Stomach (tissue), 8 donors: ENCODE measurements at regions not wholly inside any gene's neighbourhood (a gene's known extent, or its start where the extent isn't known, plus 50 kb on each side); places are given as distances from the start of the nearest gene placed in this dataset.
"Not testable (repeated sequence)": the region's sequence is repeated elsewhere in the genome, so short reads cannot be mapped to it uniquely, and the experiment has no call there.

Experiments used
- DNase-seq, 2 donors: peaks; one replicate each; pipeline versions ENCODE4 v3.0.0 to v3.0.0-alpha.2; 2013 to 2019
- H3K27ac ChIP-seq, 5 donors: fragments of 200-600 bp in 4 of 5; sonication (generic) in 4 of 5; one replicate each; pipeline ENCODE4 v1.5.1; 2013 to 2019; ENCODE audit warnings: mild to moderate bottlenecking in 1 of 5, moderate library complexity in 1 of 5
- H3K27me3 ChIP-seq, 3 donors: fragments of 200-600 bp; sonication (generic); one replicate each; pipeline ENCODE4 v1.5.1; 2017 to 2019; ENCODE audit warnings: mixed run types in 1 of 3
- H3K36me3 ChIP-seq, 4 donors: fragments of 200-600 bp; sonication (generic); 1 replicate in 3 of 4; 2 replicates in 1 of 4; pipeline ENCODE4 v1.5.1; 2016 to 2019
- H3K4me1 ChIP-seq, 4 donors: fragments of 200-600 bp; sonication (generic); one replicate each; pipeline ENCODE4 v1.5.1; 2016 to 2019
- H3K4me3 ChIP-seq, 4 donors: fragments of 200-600 bp; sonication (generic) in 3 of 4; one replicate each; pipeline ENCODE4 v1.5.1; 2016 to 2019; ENCODE audit warnings: mild to moderate bottlenecking in 1 of 4
- H3K9me3 ChIP-seq, 4 donors: fragments of 200-600 bp; sonication (generic); one replicate each; pipeline ENCODE4 v1.5.1; 2016 to 2019
- EP300 ChIP-seq: sonication (generic); formaldehyde crosslinking; IDR thresholded peaks from one replicate; pipeline ENCODE4 v1.6.1; 2017; ENCODE audit warnings: antibody characterized with exemption
- POLR2A ChIP-seq, 4 donors: fragments of 450-650 bp; IDR thresholded peaks; one replicate each; pipeline ENCODE4 v1.6.1; 2016; ENCODE audit warnings: antibody characterized with exemption in 4 of 4, control low read depth in 2 of 4, mild to moderate bottlenecking in 1 of 4, moderate library complexity in 1 of 4
- POLR2AphosphoS5 ChIP-seq, 3 donors: sonication (generic); formaldehyde crosslinking; IDR thresholded peaks; one replicate each; pipeline ENCODE4 v1.6.1; 2016; ENCODE audit warnings: antibody characterized with exemption in 3 of 3
- WGBS, 5 donors: extraction: QIAGEN DNeasy Blood & Tissue Kit in 3 of 5; methylation state at CpG; one replicate each; pipeline versions ENCODE4 v1.1.5 to v1.1.7; 2013 to 2018; 5-methylcytosine and 5-hydroxymethylcytosine counted together
- intact Hi-C: fragments of 100-400 bp; cut with DNase I; formaldehyde crosslinking; loops from one replicate; pipeline ENCODE4 v1.15.1; 2023; ENCODE audit warnings: low total_unique reads
- TF ChIP-seq, protein P1 (sequence below), 7 experiments: fragments of 450-650 bp in 4 of 7; fragments of 200-600 bp in 3 of 7; sonication (generic) in 3 of 7; IDR thresholded peaks; one replicate each; pipeline ENCODE4 v1.5.1; 2016 to 2019; ENCODE audit warnings: antibody characterized with exemption in 7 of 7, control low read depth in 2 of 7, mild to moderate bottlenecking in 1 of 7
- donor health status: healthy with polysubstance abuse.
- donor health status: Bipolar disorder and iron deficiency.
- donor health status: healthy.

- intact Hi-C loops: no loop called here
- H3K36me3 ChIP-seq: no peaks in the 10 kb centered on the region
- no peaks in the 10 kb centered on the region for H3K27me3 ChIP-seq
- whole genome bisulfite sequencing, 5 donors: 83 to 92% (median 90%) methylated on average over 3 of the region's 3 CpGs
- DNase-seq: no peak
- peaks cover 0 to 3% (median 0%) of the 10 kb centered on the region in 4 donors for H3K9me3 ChIP-seq
- no peak overlapping the region for H3K27ac ChIP-seq
- no peaks in the 10 kb centered on the region for H3K4me1 ChIP-seq
- no peak for TF ChIP-seq POLR2AphosphoS5 (IDR thresholded peaks at IDR 0.05)
- no peak for TF ChIP-seq EP300
- TF ChIP-seq, protein P1, sequence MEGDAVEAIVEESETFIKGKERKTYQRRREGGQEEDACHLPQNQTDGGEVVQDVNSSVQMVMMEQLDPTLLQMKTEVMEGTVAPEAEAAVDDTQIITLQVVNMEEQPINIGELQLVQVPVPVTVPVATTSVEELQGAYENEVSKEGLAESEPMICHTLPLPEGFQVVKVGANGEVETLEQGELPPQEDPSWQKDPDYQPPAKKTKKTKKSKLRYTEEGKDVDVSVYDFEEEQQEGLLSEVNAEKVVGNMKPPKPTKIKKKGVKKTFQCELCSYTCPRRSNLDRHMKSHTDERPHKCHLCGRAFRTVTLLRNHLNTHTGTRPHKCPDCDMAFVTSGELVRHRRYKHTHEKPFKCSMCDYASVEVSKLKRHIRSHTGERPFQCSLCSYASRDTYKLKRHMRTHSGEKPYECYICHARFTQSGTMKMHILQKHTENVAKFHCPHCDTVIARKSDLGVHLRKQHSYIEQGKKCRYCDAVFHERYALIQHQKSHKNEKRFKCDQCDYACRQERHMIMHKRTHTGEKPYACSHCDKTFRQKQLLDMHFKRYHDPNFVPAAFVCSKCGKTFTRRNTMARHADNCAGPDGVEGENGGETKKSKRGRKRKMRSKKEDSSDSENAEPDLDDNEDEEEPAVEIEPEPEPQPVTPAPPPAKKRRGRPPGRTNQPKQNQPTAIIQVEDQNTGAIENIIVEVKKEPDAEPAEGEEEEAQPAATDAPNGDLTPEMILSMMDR (IDR thresholded peaks at IDR 0.05): no peak
- TF ChIP-seq POLR2A (IDR thresholded peaks at IDR 0.05): no peak
- no peak overlapping the region for H3K4me3 ChIP-seq
Measured at GRCh38 chr6:105676857-105677256, 274.0 kb upstream of the PREP start.

DNA sequence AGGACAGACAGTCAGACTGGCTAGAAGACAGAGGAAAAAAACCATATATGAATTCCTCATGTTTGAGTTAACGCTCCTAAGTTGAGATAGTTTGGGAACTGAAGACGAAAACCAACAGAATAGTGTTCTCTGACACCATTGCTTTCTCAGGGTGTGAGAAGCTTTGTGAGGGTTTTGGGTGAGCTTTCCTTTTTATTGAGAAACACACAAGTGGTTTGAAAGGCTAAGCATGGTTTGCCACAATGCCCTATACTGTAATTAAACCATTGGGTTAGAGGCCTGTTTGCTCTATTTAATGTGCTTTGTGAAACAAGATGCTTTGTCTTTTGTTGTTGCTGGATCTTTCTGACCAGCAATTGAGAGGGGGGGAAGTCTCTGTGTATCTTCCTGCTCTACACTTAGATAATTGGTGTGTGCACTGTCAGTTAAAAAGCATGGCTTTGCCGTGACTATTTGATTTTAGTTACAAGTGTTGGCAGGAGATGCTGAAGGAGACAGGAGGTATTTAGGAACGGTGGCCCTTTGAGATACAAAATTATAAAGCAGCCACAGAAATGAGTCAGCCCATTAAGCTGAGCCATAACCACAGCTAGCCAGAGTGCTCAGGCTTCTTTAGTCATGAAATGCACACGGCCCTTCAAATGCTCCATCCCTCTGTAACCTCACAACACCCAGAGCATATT, 273.0 kb upstream of the PREP start:
- DNase-seq: no peak

GRCh38 chr6:105672856-105673538, 270.1 kb upstream of the PREP start:
- intact Hi-C loops, H3K27me3 ChIP-seq, H3K27ac ChIP-seq, H3K4me1 ChIP-seq, H3K36me3 ChIP-seq, H3K9me3 ChIP-seq, DNase-seq, H3K4me3 ChIP-seq: not testable (repeated sequence)
- WGBS, 5 donors: 85 to 90% (median 89%) methylated on average over 2 of the region's 2 CpGs

More for the DNA sequence above, 273.0 kb upstream of the PREP start:
- H3K27me3 ChIP-seq: no peaks in the 10 kb centered on the region
- no peak overlapping the region for H3K4me3 ChIP-seq
- H3K4me1 ChIP-seq: no peaks in the 10 kb centered on the region
- no peak for TF ChIP-seq POLR2AphosphoS5 (IDR thresholded peaks at IDR 0.05)
- TF ChIP-seq EP300: no peak
- TF ChIP-seq, protein P1 (IDR thresholded peaks at IDR 0.05): no peak
- no peak for TF ChIP-seq POLR2A (IDR thresholded peaks at IDR 0.05)
- no peak overlapping the region for H3K27ac ChIP-seq
- intact Hi-C loops: no loop called here
- H3K9me3 ChIP-seq: peaks cover 0 to 4% (median 0%) of the 10 kb centered on the region in 4 donors
- no peaks in the 10 kb centered on the region for H3K36me3 ChIP-seq
- WGBS, 5 donors: 43 to 62% (median 55%) methylated on average over 5 of the region's 5 CpGs

DNA sequence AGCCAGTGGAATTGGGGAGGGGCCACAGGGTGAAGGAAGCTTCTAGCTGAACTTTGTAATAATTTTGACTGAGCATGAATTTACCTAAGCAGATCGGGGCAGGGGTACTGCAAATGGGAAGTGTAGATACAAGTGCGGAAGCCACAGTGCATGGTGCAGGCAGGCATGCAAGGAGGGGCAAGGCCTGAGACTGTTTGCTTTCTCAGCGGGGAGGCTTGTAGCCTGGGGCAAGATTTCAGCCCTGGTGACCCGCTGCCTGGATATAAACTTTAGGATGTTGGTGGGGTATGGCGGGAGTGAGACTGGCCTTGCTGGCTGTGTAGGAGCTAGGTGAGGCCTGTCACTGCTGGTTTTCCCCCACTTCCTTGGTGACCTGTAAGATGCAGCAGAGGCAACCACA, 266.4 kb upstream of the PREP start:
- Histone ChIP-seq H3K4me3 (no peak overlapping the region), H3K27me3 (no peaks in the 10 kb centered on the region), H3K36me3 (no peaks in the 10 kb centered on the region), H3K27ac (no peak overlapping the region), H3K4me1 (no peaks in the 10 kb centered on the region), H3K9me3 (peaks cover 0 to 8% (median 3%) of the 10 kb centered on the region in 4 donors)
- TF ChIP-seq POLR2A (IDR thresholded peaks at IDR 0.05) (no peak), POLR2AphosphoS5 (IDR thresholded peaks at IDR 0.05) (no peak), EP300 (no peak)
- TF ChIP-seq, protein P1 (IDR thresholded peaks at IDR 0.05): no peak
- DNase-seq: no peak
- WGBS, 5 donors: 68 to 96% (median 88%) methylated on average over 4 to 5 of the region's 5 CpGs
- intact Hi-C loops: no loop called here

DNA sequence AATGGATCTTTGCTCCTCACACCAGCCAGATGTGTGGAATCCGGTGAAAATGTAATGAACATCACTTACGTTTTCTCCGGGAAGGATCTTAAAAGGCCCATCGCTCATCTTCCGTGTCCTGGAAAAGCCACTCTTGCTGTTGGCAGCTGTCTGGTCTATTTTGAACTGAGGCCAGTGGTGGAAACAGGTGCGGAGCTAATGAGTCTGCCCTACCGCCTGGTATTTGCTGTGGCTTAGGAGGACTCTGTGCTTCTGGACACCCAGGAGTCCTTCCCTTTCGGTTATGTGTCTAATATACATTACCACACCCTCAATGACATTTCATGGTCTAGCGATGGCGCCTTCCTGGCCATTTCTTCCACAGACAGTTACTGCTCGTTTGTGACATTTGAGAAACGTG, 264.2 kb upstream of the PREP start:
- Histone ChIP-seq H3K4me3 (no peak overlapping the region), H3K36me3 (no peaks in the 10 kb centered on the region), H3K4me1 (no peaks in the 10 kb centered on the region), H3K9me3 (peaks cover 0 to 10% (median 3%) of the 10 kb centered on the region in 4 donors), H3K27me3 (no peaks in the 10 kb centered on the region), H3K27ac (no peak overlapping the region)
- TF ChIP-seq EP300 (no peak), POLR2AphosphoS5 (IDR thresholded peaks at IDR 0.05) (no peak), POLR2A (IDR thresholded peaks at IDR 0.05) (no peak)
- intact Hi-C loops: no loop called here
- no peak for DNase-seq
- WGBS, 5 donors: 91 to 94% (median 94%) methylated on average over 12 of the region's 12 CpGs
